Activated T-helper 1 cell treated with Interleukin-2 at 50 U/mL for 16 hours (primary cell): ENCODE measurements at regions not wholly inside any gene's neighbourhood (a gene's known extent, or its start where the extent isn't known, plus 50 kb on each side); places are given as distances from the start of the nearest gene placed in this dataset.
"Not testable (repeated sequence)": the region's sequence is repeated elsewhere in the genome, so short reads cannot be mapped to it uniquely, and the experiment has no call there.

ENCODE experiments used
- DNase-seq: peaks from one replicate; pipeline ENCODE4 v3.0.0-alpha.2; 2020; ENCODE audit warnings: low read depth

- DNase-seq, result no peak
Measured at GRCh38 chr5:74403771-74404170, 236.8 kb downstream of the ENC1 start.

GRCh38 chr5:74402553-74402952 lies 238.0 kb downstream of the ENC1 start:
- no peak for DNase-seq

- DNase-seq, result no peak
Measured at GRCh38 chr5:74401946-74402320, 238.6 kb downstream of the ENC1 start.

GRCh38 chr5:74401281-74401945 lies 239.1 kb downstream of the ENC1 start:
- DNase-seq, result no peak

GRCh38 chr5:74400067-74400466 lies 240.5 kb downstream of the ENC1 start:
- no peak for DNase-seq

- no peak for DNase-seq
Measured at GRCh38 chr5:74396913-74397622, 243.5 kb downstream of the ENC1 start.

- no peak for DNase-seq
Measured at GRCh38 chr5:74394916-74395880, 245.3 kb downstream of the ENC1 start.

- DNase-seq, result no peak
Measured at GRCh38 chr5:74394528-74394915, 246.0 kb downstream of the ENC1 start.

- DNase-seq, result no peak
Measured at GRCh38 chr5:74393943-74394342, 246.6 kb downstream of the ENC1 start.

GRCh38 chr5:74392711-74393351 lies 247.7 kb downstream of the ENC1 start:
- no peak for DNase-seq

GRCh38 chr5:74391410-74391809 lies 249.1 kb downstream of the ENC1 start:
- DNase-seq, result no peak

- DNase-seq, result no peak
Measured at GRCh38 chr5:74390822-74391221, 249.7 kb downstream of the ENC1 start.

GRCh38 chr5:74390306-74390637 lies 250.3 kb downstream of the ENC1 start:
- no peak for DNase-seq

- DNase-seq, result no peak
Measured at GRCh38 chr5:74389531-74390305, 250.8 kb downstream of the ENC1 start.

- DNase-seq, result not testable (repeated sequence)
Measured at GRCh38 chr5:74388411-74388810, 252.1 kb downstream of the ENC1 start.

GRCh38 chr5:74386571-74387334 lies 253.8 kb downstream of the ENC1 start:
- DNase-seq, result no peak

- DNase-seq, result no peak
Measured at GRCh38 chr5:74384851-74385250, 255.7 kb downstream of the ENC1 start.

GRCh38 chr5:74382987-74383593 lies 257.4 kb downstream of the ENC1 start:
- no peak for DNase-seq

- DNase-seq, result no peak
Measured at GRCh38 chr5:74382123-74382855, 258.2 kb downstream of the ENC1 start.

GRCh38 chr5:74380193-74380592 lies 260.3 kb downstream of the ENC1 start:
- no peak for DNase-seq
